Cardiac fibroblast (primary cell): ENCODE measurements at regions not wholly inside any gene's neighbourhood (a gene's known extent, or its start where the extent isn't known, plus 50 kb on each side); places are given as distances from the start of the nearest gene placed in this dataset.

Source experiments
- DNase-seq, 2 donors: peaks; one replicate each; pipeline versions ENCODE4 v3.0.0 to v3.0.0-alpha.2; 2010; ENCODE audit warnings: low read depth in 2 of 2
- H3K4me3 ChIP-seq, 2 donors: replicated peaks in 1 of 2; 1 replicate in 1 of 2; 2 replicates in 1 of 2; pipeline ENCODE4 v1.5.1; 2011; ENCODE audit warnings: low read depth in 2 of 2, low read length in 2 of 2, mild to moderate bottlenecking in 2 of 2, moderate library complexity in 1 of 2
- TF ChIP-seq, protein P1 (sequence below): IDR thresholded peaks from one replicate; pipeline ENCODE4 v1.5.1; 2011; ENCODE audit warnings: low read depth, mild to moderate bottlenecking, low read length, inconsistent platforms

DNA sequence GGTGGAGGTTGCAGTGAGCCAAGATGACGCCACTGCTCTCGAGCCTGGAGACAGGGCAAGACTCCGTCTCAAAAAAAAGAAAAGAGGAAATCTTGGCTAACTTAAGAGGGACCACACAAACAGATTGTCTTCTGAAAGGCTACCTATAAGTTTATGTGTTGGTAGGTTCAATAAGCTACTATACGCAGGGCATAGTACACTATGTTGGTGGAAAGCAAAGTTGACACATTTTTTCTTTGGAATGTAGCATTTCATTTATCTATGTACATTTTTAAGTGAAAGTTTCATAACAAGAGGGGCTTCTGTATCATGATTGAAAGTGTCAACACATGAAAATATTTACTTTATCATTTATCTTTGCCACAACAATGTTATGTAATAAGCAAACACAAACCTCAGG lies 752.6 kb upstream of the ACVR2A start:
- TF ChIP-seq, protein P1, sequence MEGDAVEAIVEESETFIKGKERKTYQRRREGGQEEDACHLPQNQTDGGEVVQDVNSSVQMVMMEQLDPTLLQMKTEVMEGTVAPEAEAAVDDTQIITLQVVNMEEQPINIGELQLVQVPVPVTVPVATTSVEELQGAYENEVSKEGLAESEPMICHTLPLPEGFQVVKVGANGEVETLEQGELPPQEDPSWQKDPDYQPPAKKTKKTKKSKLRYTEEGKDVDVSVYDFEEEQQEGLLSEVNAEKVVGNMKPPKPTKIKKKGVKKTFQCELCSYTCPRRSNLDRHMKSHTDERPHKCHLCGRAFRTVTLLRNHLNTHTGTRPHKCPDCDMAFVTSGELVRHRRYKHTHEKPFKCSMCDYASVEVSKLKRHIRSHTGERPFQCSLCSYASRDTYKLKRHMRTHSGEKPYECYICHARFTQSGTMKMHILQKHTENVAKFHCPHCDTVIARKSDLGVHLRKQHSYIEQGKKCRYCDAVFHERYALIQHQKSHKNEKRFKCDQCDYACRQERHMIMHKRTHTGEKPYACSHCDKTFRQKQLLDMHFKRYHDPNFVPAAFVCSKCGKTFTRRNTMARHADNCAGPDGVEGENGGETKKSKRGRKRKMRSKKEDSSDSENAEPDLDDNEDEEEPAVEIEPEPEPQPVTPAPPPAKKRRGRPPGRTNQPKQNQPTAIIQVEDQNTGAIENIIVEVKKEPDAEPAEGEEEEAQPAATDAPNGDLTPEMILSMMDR = no peak
- no peak overlapping the region for H3K4me3 ChIP-seq
- DNase-seq = no peak

DNA sequence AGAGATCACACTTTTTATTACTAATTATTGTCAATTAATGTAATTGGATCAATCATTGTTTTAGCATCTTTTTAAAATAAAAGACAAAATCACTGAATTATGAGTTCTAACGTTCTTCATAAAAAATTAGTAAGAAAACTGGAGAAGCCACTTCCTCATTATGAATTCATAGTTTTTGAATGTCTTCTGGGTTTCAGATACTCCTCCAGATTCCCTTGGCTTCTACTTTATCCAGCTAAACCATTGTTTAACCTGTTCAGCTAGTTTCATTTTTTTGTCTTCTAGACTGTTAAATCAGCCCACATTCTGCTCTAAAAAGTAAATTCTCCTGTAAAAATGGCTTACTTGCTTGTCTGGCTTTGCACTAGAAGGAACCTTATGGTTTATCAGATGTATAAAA lies 753.4 kb upstream of the ACVR2A start:
- DNase-seq = no peak
- TF ChIP-seq, protein P1 = no peak
- H3K4me3 ChIP-seq = no peak overlapping the region

DNA sequence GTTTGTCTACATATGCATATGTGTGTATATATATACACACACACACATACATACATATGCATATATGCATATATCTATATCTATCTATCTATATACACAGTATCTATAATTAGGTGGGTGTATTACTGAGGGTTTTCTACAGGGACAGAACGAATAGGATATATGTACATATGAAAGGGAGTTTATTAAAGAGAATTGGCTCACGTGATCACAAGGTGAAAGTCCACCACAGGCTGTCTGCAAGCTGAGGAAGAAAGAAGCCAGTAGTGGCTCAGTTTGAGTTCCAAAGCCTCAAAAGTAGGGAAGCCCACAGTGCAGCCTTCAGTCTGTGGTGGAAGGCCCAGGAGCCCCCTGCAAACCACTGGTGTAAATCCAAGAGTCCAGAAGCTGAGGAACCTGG lies 756.0 kb upstream of the ACVR2A start:
- TF ChIP-seq, protein P1 = no peak
- DNase-seq = no peak
- H3K4me3 ChIP-seq = no peak overlapping the region

DNA sequence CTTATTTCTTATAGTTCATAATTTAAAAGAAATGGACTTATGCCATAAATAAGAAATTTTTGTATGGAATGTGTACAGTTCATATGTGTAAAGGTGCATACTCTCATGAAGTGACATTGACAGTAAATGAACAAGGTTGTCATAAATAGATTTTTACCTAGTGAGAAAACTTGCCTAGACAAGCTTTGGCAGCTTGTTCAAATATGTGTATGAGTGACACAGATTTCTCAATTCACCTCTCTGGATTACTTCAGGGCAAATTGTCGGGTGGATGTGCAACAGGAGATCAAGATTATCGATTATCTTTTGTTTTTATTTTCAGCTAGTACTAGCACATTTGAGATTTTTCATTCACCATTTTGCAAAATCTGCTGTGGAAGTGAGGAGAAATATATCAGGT lies 758.1 kb upstream of the ACVR2A start:
- H3K4me3 ChIP-seq = no peak overlapping the region
- no peak for DNase-seq
- TF ChIP-seq, protein P1 = no peak

DNA sequence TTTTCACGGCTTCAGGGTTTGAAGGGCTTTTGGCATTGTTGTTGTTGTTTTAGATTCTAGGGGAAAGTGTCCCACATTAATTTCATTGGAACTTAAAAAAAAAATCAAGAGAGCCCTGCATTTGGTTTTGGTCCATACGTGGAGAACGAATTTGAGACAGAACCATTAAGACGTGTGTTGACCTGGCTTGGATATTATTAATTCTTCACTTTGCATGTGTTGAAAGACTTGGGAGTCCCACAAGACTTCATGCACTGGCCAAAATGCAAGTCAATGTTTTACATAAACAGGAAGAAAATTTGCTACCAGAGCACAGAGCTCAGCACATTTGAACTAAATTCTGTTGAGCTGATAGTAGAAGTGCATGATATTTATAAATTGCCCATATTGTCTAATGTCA lies 761.2 kb upstream of the ACVR2A start:
- no peak for DNase-seq
- TF ChIP-seq, protein P1 = no peak

DNA sequence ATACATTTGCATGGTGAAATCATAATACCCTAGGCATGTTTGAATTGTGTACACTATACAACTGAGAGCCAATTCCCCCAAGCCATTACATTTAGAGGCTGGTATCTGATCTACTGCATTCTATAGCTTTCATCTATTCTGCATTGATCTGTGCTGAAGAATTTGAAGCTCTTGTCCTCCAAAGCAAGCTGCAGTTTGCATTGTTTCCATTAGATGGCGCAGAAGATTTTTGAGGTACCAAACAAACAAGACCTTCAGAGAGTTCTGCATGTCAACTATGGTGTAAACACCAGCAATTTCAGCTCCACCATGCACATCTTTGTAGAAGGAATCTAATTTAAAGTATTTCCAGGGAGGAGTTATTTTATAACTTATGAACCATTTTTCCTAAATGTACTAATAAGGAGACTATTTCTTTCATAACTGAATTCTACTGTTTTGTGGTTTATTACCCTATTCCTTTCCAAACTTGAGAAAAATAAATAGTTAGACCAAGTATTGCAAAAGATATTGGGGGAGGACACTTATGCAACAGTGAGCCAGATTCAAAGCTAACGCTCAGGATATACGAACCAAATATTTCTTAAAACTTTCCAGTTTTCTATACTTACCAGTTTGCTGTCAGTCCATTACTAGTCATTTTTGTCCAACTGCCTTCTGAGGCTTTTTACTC lies 761.8 kb upstream of the ACVR2A start:
- H3K4me3 ChIP-seq = no peak overlapping the region
- DNase-seq = peak; percentile 82 to 87
- TF ChIP-seq, protein P1 = peak; percentile 82

More for the DNA sequence above, 761.2 kb upstream of the ACVR2A start:
- no peak overlapping the region for H3K4me3 ChIP-seq

DNA sequence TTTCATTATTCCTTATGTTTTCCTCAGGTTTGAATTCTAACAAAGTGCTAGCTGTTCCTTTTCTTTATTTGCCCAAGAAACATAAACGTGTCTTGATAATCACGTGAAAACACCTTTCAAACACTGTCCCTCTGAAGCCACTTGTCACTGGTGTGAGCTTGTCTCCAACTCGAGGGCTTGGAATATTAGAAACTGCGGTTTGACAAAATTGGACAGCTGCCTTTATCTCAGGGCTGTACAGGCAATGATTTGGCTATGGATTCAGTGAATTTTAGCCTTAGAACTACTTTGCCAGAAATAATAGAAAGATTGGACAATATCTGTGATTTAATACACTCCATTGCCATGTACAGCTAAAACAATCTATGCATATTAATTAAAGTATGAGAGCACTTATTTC lies 763.0 kb upstream of the ACVR2A start:
- DNase-seq = no peak
- TF ChIP-seq, protein P1 = no peak
- no peak overlapping the region for H3K4me3 ChIP-seq
